K562 (cell line): ENCODE measurements at regions not wholly inside any gene's neighbourhood (a gene's known extent, or its start where the extent isn't known, plus 50 kb on each side); places are given as distances from the start of the nearest gene placed in this dataset.

Experiments used
- TF ChIP-seq, protein P1 (sequence below): fragments of 450-650 bp; IDR thresholded peaks from 2 replicates; pipeline ENCODE4 v1.6.1; 2016; ENCODE audit warnings: mild to moderate bottlenecking, moderate library complexity

DNA sequence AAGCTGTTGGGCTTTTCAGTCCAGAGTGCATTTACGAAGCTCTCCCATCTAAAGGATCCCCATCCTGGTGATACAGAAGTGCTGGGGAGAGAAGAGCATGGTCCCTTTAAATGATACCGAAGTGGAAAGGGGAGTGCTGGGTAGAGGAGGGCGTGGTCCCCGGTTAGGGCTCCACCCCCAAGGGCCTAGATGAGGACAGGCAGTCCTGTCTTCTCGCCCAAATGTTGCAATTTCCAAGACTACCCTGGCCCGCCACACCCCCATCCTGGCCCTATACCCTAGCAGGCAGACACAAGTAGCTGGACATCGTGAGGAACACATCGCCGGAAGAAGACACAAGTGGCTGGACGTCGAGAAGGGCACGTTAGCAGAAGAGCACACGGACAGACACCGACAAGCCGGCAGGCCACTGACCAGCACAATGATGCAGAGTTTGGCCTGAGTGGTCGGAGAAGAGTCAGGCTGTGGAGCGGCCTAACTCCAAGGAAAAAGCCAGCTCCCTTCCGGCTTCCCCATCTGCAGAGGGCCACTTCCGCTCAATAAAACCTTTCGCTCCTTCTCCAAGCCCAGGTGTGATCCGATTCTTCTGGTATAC, 439.5 kb upstream of the NRP1 start (continued):
- TF ChIP-seq, protein P1, sequence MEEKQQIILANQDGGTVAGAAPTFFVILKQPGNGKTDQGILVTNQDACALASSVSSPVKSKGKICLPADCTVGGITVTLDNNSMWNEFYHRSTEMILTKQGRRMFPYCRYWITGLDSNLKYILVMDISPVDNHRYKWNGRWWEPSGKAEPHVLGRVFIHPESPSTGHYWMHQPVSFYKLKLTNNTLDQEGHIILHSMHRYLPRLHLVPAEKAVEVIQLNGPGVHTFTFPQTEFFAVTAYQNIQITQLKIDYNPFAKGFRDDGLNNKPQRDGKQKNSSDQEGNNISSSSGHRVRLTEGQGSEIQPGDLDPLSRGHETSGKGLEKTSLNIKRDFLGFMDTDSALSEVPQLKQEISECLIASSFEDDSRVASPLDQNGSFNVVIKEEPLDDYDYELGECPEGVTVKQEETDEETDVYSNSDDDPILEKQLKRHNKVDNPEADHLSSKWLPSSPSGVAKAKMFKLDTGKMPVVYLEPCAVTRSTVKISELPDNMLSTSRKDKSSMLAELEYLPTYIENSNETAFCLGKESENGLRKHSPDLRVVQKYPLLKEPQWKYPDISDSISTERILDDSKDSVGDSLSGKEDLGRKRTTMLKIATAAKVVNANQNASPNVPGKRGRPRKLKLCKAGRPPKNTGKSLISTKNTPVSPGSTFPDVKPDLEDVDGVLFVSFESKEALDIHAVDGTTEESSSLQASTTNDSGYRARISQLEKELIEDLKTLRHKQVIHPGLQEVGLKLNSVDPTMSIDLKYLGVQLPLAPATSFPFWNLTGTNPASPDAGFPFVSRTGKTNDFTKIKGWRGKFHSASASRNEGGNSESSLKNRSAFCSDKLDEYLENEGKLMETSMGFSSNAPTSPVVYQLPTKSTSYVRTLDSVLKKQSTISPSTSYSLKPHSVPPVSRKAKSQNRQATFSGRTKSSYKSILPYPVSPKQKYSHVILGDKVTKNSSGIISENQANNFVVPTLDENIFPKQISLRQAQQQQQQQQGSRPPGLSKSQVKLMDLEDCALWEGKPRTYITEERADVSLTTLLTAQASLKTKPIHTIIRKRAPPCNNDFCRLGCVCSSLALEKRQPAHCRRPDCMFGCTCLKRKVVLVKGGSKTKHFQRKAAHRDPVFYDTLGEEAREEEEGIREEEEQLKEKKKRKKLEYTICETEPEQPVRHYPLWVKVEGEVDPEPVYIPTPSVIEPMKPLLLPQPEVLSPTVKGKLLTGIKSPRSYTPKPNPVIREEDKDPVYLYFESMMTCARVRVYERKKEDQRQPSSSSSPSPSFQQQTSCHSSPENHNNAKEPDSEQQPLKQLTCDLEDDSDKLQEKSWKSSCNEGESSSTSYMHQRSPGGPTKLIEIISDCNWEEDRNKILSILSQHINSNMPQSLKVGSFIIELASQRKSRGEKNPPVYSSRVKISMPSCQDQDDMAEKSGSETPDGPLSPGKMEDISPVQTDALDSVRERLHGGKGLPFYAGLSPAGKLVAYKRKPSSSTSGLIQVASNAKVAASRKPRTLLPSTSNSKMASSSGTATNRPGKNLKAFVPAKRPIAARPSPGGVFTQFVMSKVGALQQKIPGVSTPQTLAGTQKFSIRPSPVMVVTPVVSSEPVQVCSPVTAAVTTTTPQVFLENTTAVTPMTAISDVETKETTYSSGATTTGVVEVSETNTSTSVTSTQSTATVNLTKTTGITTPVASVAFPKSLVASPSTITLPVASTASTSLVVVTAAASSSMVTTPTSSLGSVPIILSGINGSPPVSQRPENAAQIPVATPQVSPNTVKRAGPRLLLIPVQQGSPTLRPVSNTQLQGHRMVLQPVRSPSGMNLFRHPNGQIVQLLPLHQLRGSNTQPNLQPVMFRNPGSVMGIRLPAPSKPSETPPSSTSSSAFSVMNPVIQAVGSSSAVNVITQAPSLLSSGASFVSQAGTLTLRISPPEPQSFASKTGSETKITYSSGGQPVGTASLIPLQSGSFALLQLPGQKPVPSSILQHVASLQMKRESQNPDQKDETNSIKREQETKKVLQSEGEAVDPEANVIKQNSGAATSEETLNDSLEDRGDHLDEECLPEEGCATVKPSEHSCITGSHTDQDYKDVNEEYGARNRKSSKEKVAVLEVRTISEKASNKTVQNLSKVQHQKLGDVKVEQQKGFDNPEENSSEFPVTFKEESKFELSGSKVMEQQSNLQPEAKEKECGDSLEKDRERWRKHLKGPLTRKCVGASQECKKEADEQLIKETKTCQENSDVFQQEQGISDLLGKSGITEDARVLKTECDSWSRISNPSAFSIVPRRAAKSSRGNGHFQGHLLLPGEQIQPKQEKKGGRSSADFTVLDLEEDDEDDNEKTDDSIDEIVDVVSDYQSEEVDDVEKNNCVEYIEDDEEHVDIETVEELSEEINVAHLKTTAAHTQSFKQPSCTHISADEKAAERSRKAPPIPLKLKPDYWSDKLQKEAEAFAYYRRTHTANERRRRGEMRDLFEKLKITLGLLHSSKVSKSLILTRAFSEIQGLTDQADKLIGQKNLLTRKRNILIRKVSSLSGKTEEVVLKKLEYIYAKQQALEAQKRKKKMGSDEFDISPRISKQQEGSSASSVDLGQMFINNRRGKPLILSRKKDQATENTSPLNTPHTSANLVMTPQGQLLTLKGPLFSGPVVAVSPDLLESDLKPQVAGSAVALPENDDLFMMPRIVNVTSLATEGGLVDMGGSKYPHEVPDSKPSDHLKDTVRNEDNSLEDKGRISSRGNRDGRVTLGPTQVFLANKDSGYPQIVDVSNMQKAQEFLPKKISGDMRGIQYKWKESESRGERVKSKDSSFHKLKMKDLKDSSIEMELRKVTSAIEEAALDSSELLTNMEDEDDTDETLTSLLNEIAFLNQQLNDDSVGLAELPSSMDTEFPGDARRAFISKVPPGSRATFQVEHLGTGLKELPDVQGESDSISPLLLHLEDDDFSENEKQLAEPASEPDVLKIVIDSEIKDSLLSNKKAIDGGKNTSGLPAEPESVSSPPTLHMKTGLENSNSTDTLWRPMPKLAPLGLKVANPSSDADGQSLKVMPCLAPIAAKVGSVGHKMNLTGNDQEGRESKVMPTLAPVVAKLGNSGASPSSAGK = peak; percentile 22; the same call in 1 of the 2 replicates
- TF ChIP-seq, all 486 proteins: peak for 3
